Smooth muscle cell (in vitro differentiated cells): ENCODE measurements at regions not wholly inside any gene's neighbourhood (a gene's known extent, or its start where the extent isn't known, plus 50 kb on each side); places are given as distances from the start of the nearest gene placed in this dataset.

ENCODE experiments used
- DNase-seq: peaks from one replicate; lab custom pipeline; 2025; ENCODE audit not compliant: unreplicated experiment; lab: John Stamatoyannopoulos, UW
- H2AFZ ChIP-seq: fragments of 200-600 bp; sonication (generic); 2 replicates; pipeline ENCODE4 v1.6.0; 2016; ENCODE audit warnings: antibody characterized with exemption, low read depth, mild to moderate bottlenecking
- H3F3A ChIP-seq: fragments of 200-600 bp; sonication (generic); 2 replicates; pipeline ENCODE4 v1.6.0; 2017; ENCODE audit warnings: antibody characterized with exemption, low read depth
- H3K27ac ChIP-seq: fragments of 200-600 bp; sonication (generic); 2 replicates; pipeline ENCODE4 v1.5.1; 2016; ENCODE audit warnings: low read depth, mild to moderate bottlenecking
- H3K27me3 ChIP-seq: fragments of 200-600 bp; sonication (generic); 2 replicates; pipeline ENCODE4 v1.6.1; 2016; ENCODE audit warnings: low read depth, mild to moderate bottlenecking
- H3K36me3 ChIP-seq: fragments of 200-600 bp; sonication (generic); 2 replicates; pipeline ENCODE4 v1.5.1; 2016; ENCODE audit warnings: low read depth
- H3K4me1 ChIP-seq: fragments of 200-600 bp; sonication (generic); 2 replicates; pipeline ENCODE4 v1.5.1; 2016; ENCODE audit warnings: low read depth
- H3K4me2 ChIP-seq: fragments of 200-600 bp; sonication (generic); 2 replicates; pipeline ENCODE4 v1.6.0; 2016; ENCODE audit warnings: mild to moderate bottlenecking
- H3K4me3 ChIP-seq: fragments of 200-600 bp; sonication (generic); 2 replicates; pipeline ENCODE4 v1.5.1; 2016; ENCODE audit warnings: mild to moderate bottlenecking
- H3K79me2 ChIP-seq: fragments of 200-600 bp; sonication (generic); 2 replicates; pipeline ENCODE4 v1.6.0; 2016; ENCODE audit warnings: low read depth, mild to moderate bottlenecking
- H3K9ac ChIP-seq: fragments of 200-600 bp; sonication (generic); 2 replicates; pipeline ENCODE4 v1.6.0; 2016; ENCODE audit warnings: low read depth
- H3K9me3 ChIP-seq: fragments of 200-600 bp; sonication (generic); replicated peaks from 2 replicates; pipeline ENCODE4 v1.5.1; 2016; ENCODE audit warnings: low read depth
- H4K20me1 ChIP-seq: fragments of 200-600 bp; sonication (generic); 2 replicates; pipeline ENCODE4 v1.6.0; 2016; ENCODE audit warnings: low read depth
- CTCF ChIP-seq: fragments of 200-600 bp; sonication (generic); IDR thresholded peaks from 2 replicates; pipeline ENCODE4 v1.5.1; 2017; ENCODE audit warnings: borderline replicate concordance, mild to moderate bottlenecking, antibody characterized with exemption; ENCODE audit not compliant: insufficient read depth, poor library complexity, severe bottlenecking
- WGBS: methylation state at CpG from one replicate; pipeline ENCODE4 v1.1.7; 2016; ENCODE audit warnings: low lambda C conversion rate; 5-methylcytosine and 5-hydroxymethylcytosine counted together

DNA sequence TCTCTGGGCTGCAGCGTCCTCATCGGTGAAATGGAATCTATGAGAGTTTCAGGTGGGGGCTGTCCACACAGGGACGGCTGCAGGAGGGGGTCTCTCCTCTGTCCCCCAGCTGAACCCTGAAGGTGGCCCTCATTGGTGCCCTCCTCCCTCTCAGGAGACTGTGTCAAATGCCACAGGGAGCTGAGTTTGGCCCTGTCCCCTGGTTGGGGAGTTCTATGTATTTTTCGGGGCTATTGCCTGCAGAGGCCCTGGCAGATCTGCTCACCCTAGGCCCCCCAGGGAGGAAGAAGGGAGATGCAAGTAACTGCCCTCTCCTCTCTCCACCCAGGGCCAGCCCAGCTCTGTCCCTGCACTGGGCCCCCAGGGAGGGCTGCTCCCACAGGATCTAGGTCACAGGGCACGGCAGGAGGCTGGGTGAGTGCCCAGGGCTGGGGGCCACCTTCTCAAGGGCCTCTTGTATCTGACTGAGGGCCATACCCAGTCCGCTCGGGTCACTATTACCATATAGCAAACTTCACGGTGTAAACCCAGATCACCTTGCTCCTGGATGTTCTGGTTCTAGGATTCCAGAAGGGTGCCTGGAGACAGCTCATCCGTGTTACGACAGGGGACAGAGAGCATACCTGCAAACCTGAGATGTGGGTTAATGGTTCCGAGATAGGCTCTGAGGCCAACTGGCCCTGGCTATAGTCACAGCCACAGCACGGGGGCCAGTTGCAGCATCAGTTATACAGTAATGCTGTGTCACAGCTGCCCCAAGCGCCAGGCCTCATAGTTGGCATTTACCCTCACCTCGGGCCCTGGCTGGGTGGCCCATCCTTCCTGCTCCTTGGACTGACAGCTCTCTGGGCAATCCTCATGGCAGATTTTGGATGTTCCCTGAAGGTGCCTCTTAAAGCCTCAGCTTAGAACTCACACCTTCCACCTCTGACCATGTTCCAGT is 102.4 kb upstream of the PRR23E start:
- DNase-seq = no peak
- Histone ChIP-seq H3K27me3 (no peaks in the 10 kb centered on the region), H3K4me2 (no peak overlapping the region)

GRCh38 chr3:127091376-127091775 is 101.6 kb upstream of the PRR23E start:
- Histone ChIP-seq H3K4me3 (no peak overlapping the region), H3K4me2 (no peak overlapping the region), H3K36me3 (no peaks in the 10 kb centered on the region), H3K4me1 (no peaks in the 10 kb centered on the region), H3K9me3 (no peaks in the 10 kb centered on the region), H3F3A (no peaks in the 10 kb centered on the region), H4K20me1 (no peaks in the 10 kb centered on the region), H3K27me3 (no peaks in the 10 kb centered on the region), H2AFZ (no peak overlapping the region), H3K79me2 (no peaks in the 10 kb centered on the region), H3K9ac (no peak overlapping the region), H3K27ac (no peak overlapping the region)
- WGBS = 90% methylated on average over 8 of the region's 8 CpGs
- no peak for TF ChIP-seq CTCF
- no peak for DNase-seq

More for the DNA sequence above, 102.4 kb upstream of the PRR23E start:
- Histone ChIP-seq H2AFZ (no peak overlapping the region), H3K79me2 (no peaks in the 10 kb centered on the region), H3K9ac (no peak overlapping the region), H3F3A (no peaks in the 10 kb centered on the region), H4K20me1 (no peaks in the 10 kb centered on the region), H3K27ac (no peak overlapping the region), H3K4me3 (no peak overlapping the region), H3K4me1 (no peaks in the 10 kb centered on the region), H3K36me3 (no peaks in the 10 kb centered on the region), H3K9me3 (no peaks in the 10 kb centered on the region)
- no peak for TF ChIP-seq CTCF
- 91% methylated on average over 14 of the region's 14 CpGs for WGBS

GRCh38 chr3:127092368-127092767 is 100.6 kb upstream of the PRR23E start:
- no peak for TF ChIP-seq CTCF
- no peak for DNase-seq
- Histone ChIP-seq H3K4me2 (no peak overlapping the region), H3K4me1 (no peaks in the 10 kb centered on the region), H3F3A (no peaks in the 10 kb centered on the region), H3K27ac (no peak overlapping the region), H3K79me2 (no peaks in the 10 kb centered on the region), H3K27me3 (no peaks in the 10 kb centered on the region), H3K36me3 (no peaks in the 10 kb centered on the region), H3K9me3 (no peaks in the 10 kb centered on the region), H2AFZ (no peak overlapping the region), H3K9ac (no peak overlapping the region), H3K4me3 (no peak overlapping the region), H4K20me1 (no peaks in the 10 kb centered on the region)
- WGBS = 94% methylated on average over 4 of the region's 4 CpGs
